C1 segment of cervical spinal cord (tissue), 14 donors: ENCODE measurements at regions not wholly inside any gene's neighbourhood (a gene's known extent, or its start where the extent isn't known, plus 50 kb on each side); places are given as distances from the start of the nearest gene placed in this dataset.
A peak's percentile ranks its signal among the peaks of the same experiment; 100 is the strongest.
"Not testable (repeated sequence)": the region's sequence is repeated elsewhere in the genome, so short reads cannot be mapped to it uniquely, and the experiment has no call there.

Source experiments
- DNase-seq, 14 donors: peaks; one replicate each; lab custom pipeline; 2025; lab: John Stamatoyannopoulos, UW

- DNase-seq: no peak
These were observed 273.8 kb downstream of the RPS6KC1 start for GRCh38 chr1:213324859-213325258.

- DNase-seq: no peak
These were observed 274.4 kb downstream of the RPS6KC1 start for GRCh38 chr1:213325482-213325881.

GRCh38 chr1:213326281-213327016 lies 275.4 kb downstream of the RPS6KC1 start:
- peak in 1 of 14 donors; percentile 13 for DNase-seq

GRCh38 chr1:213327017-213327667 lies 276.1 kb downstream of the RPS6KC1 start:
- peak in 1 of 14 donors; percentile 28 for DNase-seq

GRCh38 chr1:213329406-213330008 lies 278.5 kb downstream of the RPS6KC1 start:
- DNase-seq: no peak

GRCh38 chr1:213330281-213330680 lies 279.2 kb downstream of the RPS6KC1 start:
- no peak for DNase-seq

GRCh38 chr1:213331631-213332175 lies 280.7 kb downstream of the RPS6KC1 start:
- DNase-seq: no peak

GRCh38 chr1:213332491-213332890 lies 281.4 kb downstream of the RPS6KC1 start:
- DNase-seq: no peak

GRCh38 chr1:213333121-213333520 lies 282.1 kb downstream of the RPS6KC1 start:
- no peak for DNase-seq

GRCh38 chr1:213335084-213335483 lies 284.0 kb downstream of the RPS6KC1 start:
- no peak for DNase-seq

- DNase-seq: no peak
These were observed 286.1 kb downstream of the RPS6KC1 start for GRCh38 chr1:213337025-213337678.

GRCh38 chr1:213340593-213340992 lies 289.6 kb downstream of the RPS6KC1 start:
- no peak for DNase-seq

GRCh38 chr1:213345621-213346020 lies 294.6 kb downstream of the RPS6KC1 start:
- DNase-seq: peak in 1 of 14 donors; percentile 3

- DNase-seq: no peak
These were observed 306.4 kb downstream of the RPS6KC1 start for GRCh38 chr1:213357403-213357802.

- DNase-seq: not testable (repeated sequence)
These were observed 307.3 kb downstream of the RPS6KC1 start for GRCh38 chr1:213358368-213358767.

GRCh38 chr1:213362598-213362997 lies 311.6 kb downstream of the RPS6KC1 start:
- DNase-seq: no peak

- DNase-seq: no peak
These were observed 315.2 kb downstream of the RPS6KC1 start for GRCh38 chr1:213366141-213366831.

GRCh38 chr1:213369465-213369864 lies 318.4 kb downstream of the RPS6KC1 start:
- DNase-seq: peak in 1 of 14 donors; percentile 90

GRCh38 chr1:213370523-213370922 lies 319.5 kb downstream of the RPS6KC1 start:
- no peak for DNase-seq

GRCh38 chr1:213371525-213371846 lies 320.4 kb downstream of the RPS6KC1 start:
- no peak for DNase-seq

- no peak for DNase-seq
These were observed 321.0 kb downstream of the RPS6KC1 start for GRCh38 chr1:213371847-213372619.
